ENCODE measurements at regions not wholly inside any gene's neighbourhood (a gene's known extent, or its start where the extent isn't known, plus 50 kb on each side); places are given as distances from the start of the nearest gene placed in this dataset.

DNA sequence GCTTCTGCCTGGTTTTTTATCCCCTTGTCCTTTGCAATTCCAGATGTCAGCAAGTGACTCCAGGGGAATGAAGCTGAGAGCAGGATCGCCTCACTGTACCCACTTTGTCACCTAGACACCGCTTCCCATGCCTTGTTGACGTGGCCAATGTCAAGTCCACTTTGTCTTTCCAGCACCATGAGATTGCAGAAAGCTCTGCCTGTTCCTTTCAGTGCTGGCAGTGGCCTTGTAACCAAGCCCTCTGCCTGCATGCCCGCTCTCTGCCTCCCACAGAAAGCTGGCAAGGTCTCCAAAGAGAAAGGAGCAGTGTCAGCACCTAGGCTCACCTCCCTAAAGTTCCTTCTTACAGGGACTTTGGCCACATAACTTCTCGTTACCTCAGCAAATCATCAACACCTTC lies 282.2 kb upstream of the ST6GAL2 start:
- TF ChIP-seq SIN3A (IDR thresholded peaks at IDR 0.05; ENCODE audit: borderline replicate concordance, insufficient read depth, low read length) (no peak), REST (IDR thresholded peaks at IDR 0.05; ENCODE audit: insufficient read depth in 1 of 2, low read depth in 2 of 2, low read length in 2 of 2) (no peak), POLR2AphosphoS5 (IDR thresholded peaks at IDR 0.05; ENCODE audit: low read depth, low read length) (no peak), TAF1 (IDR thresholded peaks at IDR 0.05; ENCODE audit: borderline replicate concordance, insufficient read depth, low read length) (no peak)
